ACHN (cell line): ENCODE measurements at regions not wholly inside any gene's neighbourhood (a gene's known extent, or its start where the extent isn't known, plus 50 kb on each side); places are given as distances from the start of the nearest gene placed in this dataset.

ENCODE experiments used
- DNase-seq: peaks from one replicate; pipeline ENCODE4 v3.0.0-alpha.2; 2015
- in situ Hi-C: cut with HindIII; loops from 2 replicates; pipeline ENCODE4 v1.10.0; 2017; ENCODE audit warnings: low sequenced_read_pairs, low pct_ligation_motif_present, low pct_unique_long_range_greater_than_20kb

- no peak for DNase-seq
- in situ Hi-C loops, result no loop called here
Observed at GRCh38 chr2:41768310-41768709, 279.5 kb upstream of the PKDCC start.

GRCh38 chr2:41771710-41772109 is 276.1 kb upstream of the PKDCC start:
- no peak for DNase-seq
- in situ Hi-C loops, result no loop called here

- in situ Hi-C loops, result no loop called here
- no peak for DNase-seq
Observed at GRCh38 chr2:41772697-41773096, 275.1 kb upstream of the PKDCC start.

- no peak for DNase-seq
- in situ Hi-C loops, result no loop called here
Observed at GRCh38 chr2:41774011-41774605, 273.7 kb upstream of the PKDCC start.

- in situ Hi-C loops, result no loop called here
- no peak for DNase-seq
Observed at GRCh38 chr2:41775366-41776025, 272.3 kb upstream of the PKDCC start.

- no peak for DNase-seq
- in situ Hi-C loops, result no loop called here
Observed at GRCh38 chr2:41779888-41780287, 267.9 kb upstream of the PKDCC start.

- peak; percentile 41 for DNase-seq
Observed at GRCh38 chr2:41782306-41783158, 265.3 kb upstream of the PKDCC start.

GRCh38 chr2:41784496-41784895 is 263.3 kb upstream of the PKDCC start:
- in situ Hi-C loops, result no loop called here
- no peak for DNase-seq

More at GRCh38 chr2:41782306-41783158, 265.3 kb upstream of the PKDCC start:
- in situ Hi-C loops, result no loop called here

- in situ Hi-C loops, result no loop called here
- no peak for DNase-seq
Observed at GRCh38 chr2:41785251-41786022, 262.4 kb upstream of the PKDCC start.

GRCh38 chr2:41791523-41791922 is 256.3 kb upstream of the PKDCC start:
- peak; percentile 56 for DNase-seq
- in situ Hi-C loops, result no loop called here

GRCh38 chr2:41803361-41803760 is 244.5 kb upstream of the PKDCC start:
- in situ Hi-C loops, result no loop called here
- no peak for DNase-seq

GRCh38 chr2:41806286-41806685 is 241.5 kb upstream of the PKDCC start:
- peak; percentile 52 for DNase-seq
- in situ Hi-C loops, result no loop called here

GRCh38 chr2:41821167-41821566 is 226.7 kb upstream of the PKDCC start:
- in situ Hi-C loops, result no loop called here
- no peak for DNase-seq

- in situ Hi-C loops, result no loop called here
- peak; percentile 10 for DNase-seq
Observed at GRCh38 chr2:41826921-41827320, 220.9 kb upstream of the PKDCC start.

- peak; percentile 53 for DNase-seq
- in situ Hi-C loops, result no loop called here
Observed at GRCh38 chr2:41827354-41827971, 220.4 kb upstream of the PKDCC start.

GRCh38 chr2:41828052-41828643 is 219.7 kb upstream of the PKDCC start:
- in situ Hi-C loops, result no loop called here
- DNase-seq, result peak; percentile 82

- peak; percentile 42 for DNase-seq
- in situ Hi-C loops, result no loop called here
Observed at GRCh38 chr2:41829052-41829451, 218.8 kb upstream of the PKDCC start.

GRCh38 chr2:41830600-41830999 is 217.2 kb upstream of the PKDCC start:
- in situ Hi-C loops, result no loop called here
- no peak for DNase-seq
